ELF-1 (cell line): ENCODE measurements at regions not wholly inside any gene's neighbourhood (a gene's known extent, or its start where the extent isn't known, plus 50 kb on each side); places are given as distances from the start of the nearest gene placed in this dataset.

ENCODE experiments used
- DNase-seq: peaks from one replicate; pipeline ENCODE4 v3.0.0-alpha.2; 2016; ENCODE audit warnings: low read depth, low spot score

GRCh38 chr12:124162151-124163110, 132.5 kb upstream of the RFLNA start:
- DNase-seq: peak; percentile 15

DNA sequence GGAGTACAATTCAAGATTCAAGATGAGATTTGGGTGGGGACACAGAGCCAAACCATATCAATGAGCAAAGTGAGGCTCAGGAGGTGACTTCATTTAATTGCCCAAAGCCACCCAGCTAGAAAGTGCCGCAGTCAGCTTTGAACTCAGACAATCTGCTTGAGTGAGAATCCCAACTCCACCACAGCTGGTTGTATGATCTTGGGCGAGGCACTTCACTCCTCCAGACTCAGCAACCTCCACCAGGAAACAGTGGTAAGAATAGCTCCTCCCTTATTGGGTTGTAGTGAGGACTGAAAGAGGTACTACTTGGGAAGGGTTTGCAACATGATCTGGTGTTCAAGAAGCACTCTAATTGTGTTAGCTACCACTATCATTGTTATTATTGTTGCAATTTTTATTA, 129.2 kb upstream of the RFLNA start:
- no peak for DNase-seq

DNA sequence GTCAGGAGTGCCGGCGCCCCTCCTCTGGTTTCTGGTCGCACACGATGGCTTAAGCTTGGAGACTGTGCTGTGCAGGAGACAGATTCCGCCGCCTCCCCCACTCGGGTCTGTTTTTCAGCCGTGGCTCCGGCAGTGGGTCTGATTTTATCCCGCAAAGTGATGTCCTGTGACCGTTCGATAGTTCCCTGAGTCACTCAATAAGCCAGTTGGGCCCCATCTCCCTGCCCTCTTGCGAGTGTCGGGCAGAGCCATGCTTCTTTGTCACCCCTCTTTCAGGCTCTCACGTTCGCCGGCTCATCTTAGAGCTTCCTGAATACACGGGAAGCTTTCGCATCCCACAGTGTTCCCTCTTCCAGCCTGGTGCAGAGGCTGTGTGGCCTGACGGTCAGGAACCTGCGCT, 127.8 kb upstream of the RFLNA start:
- DNase-seq: no peak

- no peak for DNase-seq
These were observed 126.7 kb upstream of the RFLNA start for GRCh38 chr12:124168016-124168786.

DNA sequence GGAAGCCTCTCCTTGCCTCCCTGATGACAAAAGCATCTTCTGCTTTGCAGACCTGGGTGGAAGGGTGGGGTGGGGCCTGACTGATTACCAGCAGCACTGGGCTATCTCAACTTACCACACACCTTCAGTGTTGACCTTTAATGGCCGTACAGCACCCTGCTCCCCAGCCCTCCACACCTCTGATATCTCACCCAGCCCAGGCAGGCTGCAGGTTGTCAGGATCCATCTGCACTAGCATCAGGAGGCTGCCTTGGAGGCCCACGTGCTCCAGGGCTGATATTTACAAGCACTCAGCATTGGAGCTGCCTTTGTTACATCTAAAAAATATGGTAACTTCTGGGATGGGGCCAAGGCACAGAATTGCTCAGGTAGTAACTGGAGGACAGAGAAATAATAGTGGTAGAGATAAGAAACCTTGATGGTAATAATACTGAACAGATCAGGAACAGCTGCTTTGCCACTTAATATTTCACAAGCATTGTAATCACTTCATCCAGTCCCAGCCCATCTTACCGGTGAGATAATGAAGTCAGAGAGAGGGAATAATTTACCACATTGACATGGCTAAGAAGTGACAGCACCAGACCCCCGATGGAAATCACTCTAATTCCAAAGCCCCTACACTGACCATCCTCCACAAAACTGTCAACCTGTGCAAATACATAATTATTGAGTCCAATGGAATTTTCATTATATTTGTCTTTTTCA, 125.2 kb upstream of the RFLNA start:
- DNase-seq: no peak

GRCh38 chr12:124170760-124171159, 124.1 kb upstream of the RFLNA start:
- no peak for DNase-seq

- DNase-seq: no peak
These were observed 123.5 kb upstream of the RFLNA start for GRCh38 chr12:124171231-124171979.

DNA sequence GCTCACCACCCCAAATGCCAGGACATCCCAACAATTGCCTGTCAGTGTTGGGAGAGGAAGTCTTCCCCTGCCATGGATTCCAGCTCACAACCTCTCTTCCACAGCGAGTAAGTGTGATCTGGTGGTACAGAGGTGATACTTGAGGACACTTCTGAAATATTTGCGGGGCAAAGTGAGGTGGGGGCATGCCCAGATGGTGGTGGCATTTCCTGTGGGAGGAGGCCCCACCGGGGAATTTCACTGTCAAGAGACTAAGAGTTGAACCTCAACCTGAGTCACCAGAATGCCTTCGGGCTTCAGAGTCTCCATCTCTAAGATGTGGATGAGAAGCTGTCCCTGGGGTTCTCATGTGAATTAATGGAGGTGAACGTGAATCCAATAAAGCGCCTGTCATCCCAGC, 122.3 kb upstream of the RFLNA start:
- no peak for DNase-seq

GRCh38 chr12:124173692-124174091, 121.2 kb upstream of the RFLNA start:
- no peak for DNase-seq

- no peak for DNase-seq
These were observed 120.2 kb upstream of the RFLNA start for GRCh38 chr12:124174451-124175348.

DNA sequence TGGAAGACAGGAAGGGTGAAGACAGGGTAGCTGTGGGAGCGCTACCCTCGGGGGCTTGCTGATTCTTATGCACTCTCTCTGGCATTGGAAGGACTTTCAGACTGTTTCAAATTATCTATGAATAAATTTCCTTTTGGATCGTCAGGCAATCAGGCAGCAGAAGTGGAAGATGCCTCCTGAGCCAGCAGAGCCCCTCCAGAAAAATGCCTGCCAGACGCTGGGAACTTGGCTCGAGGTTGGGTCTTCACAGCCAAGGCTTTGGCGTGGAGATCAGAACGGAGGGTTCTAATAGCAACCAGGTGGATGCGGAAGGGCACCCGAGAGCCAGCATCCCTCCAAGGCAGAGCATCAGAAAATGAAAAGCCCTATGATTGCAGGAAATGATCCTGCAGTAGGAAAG, 119.2 kb upstream of the RFLNA start:
- no peak for DNase-seq

DNA sequence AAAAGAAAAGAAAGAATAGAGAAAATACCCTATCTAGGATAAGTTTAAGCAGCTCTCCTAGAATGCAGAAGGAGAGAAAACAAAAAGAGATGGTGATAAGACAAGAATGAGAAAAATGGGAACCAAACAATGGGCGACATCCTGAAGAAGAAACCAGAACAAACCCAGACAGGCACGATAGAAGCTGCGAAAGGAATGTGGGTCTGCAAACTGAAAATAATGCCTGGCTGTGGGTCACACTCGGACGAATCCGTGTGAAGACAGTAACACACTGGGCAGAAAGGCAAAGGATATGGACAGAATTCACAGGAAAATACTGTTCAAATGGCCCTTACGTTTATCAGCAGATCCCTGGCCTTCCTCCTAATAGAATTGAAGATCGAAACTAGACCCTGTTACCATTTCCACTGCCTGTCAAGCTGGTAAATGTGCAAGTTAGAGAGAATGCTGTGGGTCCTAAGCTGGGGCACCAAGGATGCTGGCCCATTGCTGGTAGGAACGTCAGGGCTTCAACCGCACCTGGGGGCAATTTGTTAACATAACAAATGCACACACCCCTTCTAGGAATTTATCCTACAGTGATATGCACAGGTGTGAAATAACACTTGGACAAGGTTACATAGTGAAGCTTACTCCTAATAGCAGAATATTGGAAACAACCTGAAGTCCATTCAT, 117.5 kb upstream of the RFLNA start:
- DNase-seq: peak; percentile 52

DNA sequence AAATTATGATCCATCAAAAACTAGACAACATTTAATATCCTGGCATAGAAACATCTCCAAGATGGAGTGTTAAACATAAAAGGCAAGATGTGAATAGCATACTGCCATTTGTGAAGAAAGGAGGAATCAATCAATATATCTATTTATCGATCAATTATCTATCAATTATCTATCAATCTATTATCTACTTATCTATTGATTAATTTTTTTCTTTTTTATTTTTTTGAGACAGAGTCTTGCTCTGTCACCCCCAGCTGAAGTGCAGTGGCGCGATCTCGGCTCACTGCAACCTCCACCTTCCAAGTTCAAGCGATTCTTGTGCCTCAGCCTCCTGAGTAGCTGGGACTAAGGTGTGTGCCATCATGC, 117.0 kb upstream of the RFLNA start:
- no peak for DNase-seq

GRCh38 chr12:124179936-124180607, 114.8 kb upstream of the RFLNA start:
- DNase-seq: no peak

- no peak for DNase-seq
These were observed 111.7 kb upstream of the RFLNA start for GRCh38 chr12:124183172-124183571.

GRCh38 chr12:124184456-124184855, 110.4 kb upstream of the RFLNA start:
- DNase-seq: no peak

- DNase-seq: peak; percentile 37
These were observed 108.8 kb upstream of the RFLNA start for GRCh38 chr12:124185971-124186686.

GRCh38 chr12:124188084-124188483, 106.8 kb upstream of the RFLNA start:
- DNase-seq: no peak
